ENCODE measurements at regions not wholly inside any gene's neighbourhood (a gene's known extent, or its start where the extent isn't known, plus 50 kb on each side); places are given as distances from the start of the nearest gene placed in this dataset.

- no peak for DNase-seq
Observed at GRCh38 chr16:82236415-82236814, 66.4 kb upstream of the MPHOSPH6 start.

- no peak for DNase-seq
Observed at GRCh38 chr16:82232806-82233205, 62.8 kb upstream of the MPHOSPH6 start.

GRCh38 chr16:82231008-82231787 is 61.2 kb upstream of the MPHOSPH6 start:
- no peak for DNase-seq

- DNase-seq: peak; percentile 38
Observed at GRCh38 chr16:82229800-82230619, 60.0 kb upstream of the MPHOSPH6 start.

GRCh38 chr16:82226327-82226726 is 56.3 kb upstream of the MPHOSPH6 start:
- DNase-seq: no peak

- no peak for DNase-seq
Observed at GRCh38 chr16:82224821-82225220, 54.8 kb upstream of the MPHOSPH6 start.

- no peak for DNase-seq
Observed at GRCh38 chr16:82220541-82220940, 50.5 kb upstream of the MPHOSPH6 start.
